ENCODE measurements at regions not wholly inside any gene's neighbourhood (a gene's known extent, or its start where the extent isn't known, plus 50 kb on each side); places are given as distances from the start of the nearest gene placed in this dataset.

GRCh38 chr3:102105193-102105592 is 255.9 kb downstream of the NFKBIZ start:
- ATAC-seq = no peak
- TF ChIP-seq RARB (CRISPR knock-in tag; IDR thresholded peaks at IDR 0.05) (no peak), OSR1 (CRISPR knock-in tag; IDR thresholded peaks at IDR 0.05) (no peak), BACH2 (CRISPR knock-in tag; IDR thresholded peaks at IDR 0.05; ENCODE audit: borderline replicate concordance) (no peak), GLIS3 (CRISPR knock-in tag; IDR thresholded peaks at IDR 0.05) (no peak), ESRRG (CRISPR knock-in tag; IDR thresholded peaks at IDR 0.05) (no peak)

- no peak for ATAC-seq
- no peak for TF ChIP-seq ZC3H10 (CRISPR knock-in tag; IDR thresholded peaks at IDR 0.05)
Measured at GRCh38 chr3:102106416-102107097, 257.2 kb downstream of the NFKBIZ start.

- TF ChIP-seq ISL1 (CRISPR knock-in tag; IDR thresholded peaks at IDR 0.05) (no peak), PPARA (CRISPR knock-in tag; IDR thresholded peaks at IDR 0.05; ENCODE audit: borderline replicate concordance) (no peak), POU6F1 (CRISPR knock-in tag; IDR thresholded peaks at IDR 0.05; ENCODE audit: borderline replicate concordance, low read depth) (no peak), ESRRG (CRISPR knock-in tag; IDR thresholded peaks at IDR 0.05) (no peak), ZFP30 (CRISPR knock-in tag; IDR thresholded peaks at IDR 0.05) (no peak), ZNF70 (CRISPR knock-in tag; IDR thresholded peaks at IDR 0.05) (no peak), PATZ1 (CRISPR knock-in tag; IDR thresholded peaks at IDR 0.05; ENCODE audit: borderline replicate concordance) (no peak), TCF4 (CRISPR knock-in tag; IDR thresholded peaks at IDR 0.05; ENCODE audit: borderline replicate concordance) (no peak), BACH2 (CRISPR knock-in tag; IDR thresholded peaks at IDR 0.05; ENCODE audit: borderline replicate concordance) (no peak), CREB5 (CRISPR knock-in tag; IDR thresholded peaks at IDR 0.05; ENCODE audit: low read depth) (no peak)
- TF ChIP-seq, protein P1, sequence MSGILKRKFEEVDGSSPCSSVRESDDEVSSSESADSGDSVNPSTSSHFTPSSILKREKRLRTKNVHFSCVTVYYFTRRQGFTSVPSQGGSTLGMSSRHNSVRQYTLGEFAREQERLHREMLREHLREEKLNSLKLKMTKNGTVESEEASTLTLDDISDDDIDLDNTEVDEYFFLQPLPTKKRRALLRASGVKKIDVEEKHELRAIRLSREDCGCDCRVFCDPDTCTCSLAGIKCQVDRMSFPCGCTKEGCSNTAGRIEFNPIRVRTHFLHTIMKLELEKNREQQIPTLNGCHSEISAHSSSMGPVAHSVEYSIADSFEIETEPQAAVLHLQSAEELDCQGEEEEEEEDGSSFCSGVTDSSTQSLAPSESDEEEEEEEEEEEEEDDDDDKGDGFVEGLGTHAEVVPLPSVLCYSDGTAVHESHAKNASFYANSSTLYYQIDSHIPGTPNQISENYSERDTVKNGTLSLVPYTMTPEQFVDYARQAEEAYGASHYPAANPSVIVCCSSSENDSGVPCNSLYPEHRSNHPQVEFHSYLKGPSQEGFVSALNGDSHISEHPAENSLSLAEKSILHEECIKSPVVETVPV (CRISPR knock-in tag; IDR thresholded peaks at IDR 0.05) = no peak
- no peak for ATAC-seq
Measured at GRCh38 chr3:102112704-102113230, 263.5 kb downstream of the NFKBIZ start.

- ATAC-seq = no peak
- no peak for TF ChIP-seq TOX (CRISPR knock-in tag; IDR thresholded peaks at IDR 0.05; ENCODE audit: borderline replicate concordance)
- no peak for TF ChIP-seq ZNF565 (CRISPR knock-in tag; conservative IDR thresholded peaks at IDR 0.05; ENCODE audit: low read depth)
- TF ChIP-seq ARNTL (CRISPR knock-in tag; IDR thresholded peaks at IDR 0.05; ENCODE audit: borderline replicate concordance, low read depth) = no peak
- no peak for TF ChIP-seq GLIS3 (CRISPR knock-in tag; IDR thresholded peaks at IDR 0.05)
- no peak for TF ChIP-seq ESRRG (CRISPR knock-in tag; IDR thresholded peaks at IDR 0.05)
- no peak for TF ChIP-seq OSR1 (CRISPR knock-in tag; IDR thresholded peaks at IDR 0.05)
- TF ChIP-seq PPARA (CRISPR knock-in tag; IDR thresholded peaks at IDR 0.05; ENCODE audit: borderline replicate concordance) = no peak
- no peak for TF ChIP-seq CSDC2 (CRISPR knock-in tag; IDR thresholded peaks at IDR 0.05)
- TF ChIP-seq, protein P1 (CRISPR knock-in tag; IDR thresholded peaks at IDR 0.05) = no peak
- no peak for TF ChIP-seq SNAI2 (CRISPR knock-in tag; IDR thresholded peaks at IDR 0.05)
- no peak for TF ChIP-seq TSHZ2 (CRISPR knock-in tag; IDR thresholded peaks at IDR 0.05)
- TF ChIP-seq ZNF8 (CRISPR knock-in tag; IDR thresholded peaks at IDR 0.05) = no peak
- no peak for TF ChIP-seq ISL1 (CRISPR knock-in tag; IDR thresholded peaks at IDR 0.05)
- TF ChIP-seq TCF4 (CRISPR knock-in tag; IDR thresholded peaks at IDR 0.05; ENCODE audit: borderline replicate concordance) = no peak
- no peak for TF ChIP-seq ZFP30 (CRISPR knock-in tag; IDR thresholded peaks at IDR 0.05)
- no peak for TF ChIP-seq ZFP3 (CRISPR knock-in tag; IDR thresholded peaks at IDR 0.05)
- TF ChIP-seq RARB (CRISPR knock-in tag; IDR thresholded peaks at IDR 0.05) = no peak
Measured at GRCh38 chr3:102113421-102114041, 264.2 kb downstream of the NFKBIZ start.
